ENCODE measurements at regions not wholly inside any gene's neighbourhood (a gene's known extent, or its start where the extent isn't known, plus 50 kb on each side); places are given as distances from the start of the nearest gene placed in this dataset.

- DNase-seq = no peak
These were observed 497.2 kb upstream of the JARID2 start for GRCh38 chr6:14748679-14749078.

GRCh38 chr6:14750059-14750661, 495.7 kb upstream of the JARID2 start:
- no peak for DNase-seq

GRCh38 chr6:14751645-14752175, 494.2 kb upstream of the JARID2 start:
- no peak for DNase-seq

GRCh38 chr6:14754751-14755513, 490.9 kb upstream of the JARID2 start:
- DNase-seq = no peak

- no peak for DNase-seq
These were observed 489.5 kb upstream of the JARID2 start for GRCh38 chr6:14756340-14756739.

GRCh38 chr6:14757014-14757413, 488.9 kb upstream of the JARID2 start:
- no peak for DNase-seq

GRCh38 chr6:14757418-14757817, 488.5 kb upstream of the JARID2 start:
- DNase-seq = no peak

- peak; percentile 52 for DNase-seq
These were observed 487.3 kb upstream of the JARID2 start for GRCh38 chr6:14758421-14759081.

- no peak for DNase-seq
These were observed 485.7 kb upstream of the JARID2 start for GRCh38 chr6:14759976-14760672.

GRCh38 chr6:14762077-14762476, 483.8 kb upstream of the JARID2 start:
- DNase-seq = no peak

GRCh38 chr6:14763139-14763538, 482.7 kb upstream of the JARID2 start:
- DNase-seq = peak; percentile 72

- DNase-seq = no peak
These were observed 482.3 kb upstream of the JARID2 start for GRCh38 chr6:14763616-14764015.

GRCh38 chr6:14765106-14765505, 480.8 kb upstream of the JARID2 start:
- DNase-seq = no peak

GRCh38 chr6:14765721-14766390, 480.0 kb upstream of the JARID2 start:
- DNase-seq = no peak

GRCh38 chr6:14766391-14766994, 479.4 kb upstream of the JARID2 start:
- no peak for DNase-seq

- peak; percentile 53 for DNase-seq
These were observed 478.6 kb upstream of the JARID2 start for GRCh38 chr6:14767226-14767625.

- DNase-seq = no peak
These were observed 475.8 kb upstream of the JARID2 start for GRCh38 chr6:14770040-14770439.

GRCh38 chr6:14770572-14770971, 475.3 kb upstream of the JARID2 start:
- DNase-seq = no peak

- DNase-seq = no peak
These were observed 474.9 kb upstream of the JARID2 start for GRCh38 chr6:14771016-14771415.

GRCh38 chr6:14772188-14772587, 473.7 kb upstream of the JARID2 start:
- DNase-seq = no peak

- DNase-seq = peak; percentile 82
These were observed 470.3 kb upstream of the JARID2 start for GRCh38 chr6:14775528-14775927.

GRCh38 chr6:14776307-14776706, 469.6 kb upstream of the JARID2 start:
- DNase-seq = no peak

Data from NCI-H2171 treated with DMSO at 0.1 percent for 48 hours (cell line).